Activated CD8-positive, alpha-beta memory T cell treated with anti-CD3 and anti-CD28 coated beads for 1 hour (primary cell): ENCODE measurements at regions not wholly inside any gene's neighbourhood (a gene's known extent, or its start where the extent isn't known, plus 50 kb on each side); places are given as distances from the start of the nearest gene placed in this dataset.
"Not testable (repeated sequence)": the region's sequence is repeated elsewhere in the genome, so short reads cannot be mapped to it uniquely, and the experiment has no call there.

ENCODE experiments used
- DNase-seq, 2 donors: peaks; one replicate each; pipeline ENCODE4 v3.0.0-alpha.2; 2020; ENCODE audit warnings: low read depth in 1 of 2; ENCODE audit errors: extremely low read depth in 1 of 2

DNA sequence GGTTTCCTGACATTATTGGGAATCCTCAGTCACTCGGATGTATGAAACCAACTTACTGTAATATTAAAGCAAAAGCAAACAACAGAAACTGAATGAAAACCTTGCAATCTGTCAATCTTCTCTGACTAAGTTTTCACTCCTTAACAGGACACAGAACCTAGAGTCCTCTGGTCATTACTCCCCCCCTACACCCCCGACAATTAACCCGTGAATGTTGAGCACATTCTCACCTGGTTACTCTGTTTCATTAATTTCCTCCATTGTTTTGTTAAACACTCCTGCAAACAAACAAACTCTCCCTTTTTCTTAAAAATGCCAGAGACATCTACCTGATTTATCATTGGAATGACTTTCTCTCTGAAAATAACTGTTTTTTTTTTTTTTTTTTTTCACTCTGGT, 469.0 kb upstream of the PRKX start:
- no peak for DNase-seq

DNA sequence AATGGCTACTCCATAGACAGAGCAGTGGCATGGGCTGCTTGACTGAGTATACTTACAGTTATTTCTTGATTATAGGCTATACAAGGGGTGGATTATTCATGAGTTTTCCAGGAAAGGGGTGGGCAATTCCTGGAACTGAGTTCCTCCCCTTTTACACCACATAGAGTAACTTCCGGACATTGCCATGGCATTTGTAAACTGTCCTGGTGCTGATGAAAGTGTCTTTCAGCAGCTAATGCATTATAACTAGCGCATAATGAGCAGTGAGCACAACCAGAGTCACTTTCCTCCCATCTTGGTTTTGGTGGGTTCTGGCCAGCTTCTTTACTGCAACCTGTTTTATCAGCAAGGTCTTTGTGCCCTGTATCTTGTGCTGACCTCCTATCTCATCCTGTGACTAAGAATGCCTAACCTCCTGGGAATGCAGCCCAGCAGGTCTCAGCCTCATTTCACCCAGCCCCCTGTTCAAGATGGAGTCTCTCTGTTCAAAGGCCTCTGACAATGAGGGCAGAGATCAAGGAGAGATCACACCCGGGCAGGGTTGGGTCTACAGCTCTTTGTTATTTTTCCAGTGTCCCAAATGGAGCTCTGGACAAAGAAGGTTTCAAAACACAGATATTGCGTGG, 468.4 kb upstream of the PRKX start:
- DNase-seq = no peak

DNA sequence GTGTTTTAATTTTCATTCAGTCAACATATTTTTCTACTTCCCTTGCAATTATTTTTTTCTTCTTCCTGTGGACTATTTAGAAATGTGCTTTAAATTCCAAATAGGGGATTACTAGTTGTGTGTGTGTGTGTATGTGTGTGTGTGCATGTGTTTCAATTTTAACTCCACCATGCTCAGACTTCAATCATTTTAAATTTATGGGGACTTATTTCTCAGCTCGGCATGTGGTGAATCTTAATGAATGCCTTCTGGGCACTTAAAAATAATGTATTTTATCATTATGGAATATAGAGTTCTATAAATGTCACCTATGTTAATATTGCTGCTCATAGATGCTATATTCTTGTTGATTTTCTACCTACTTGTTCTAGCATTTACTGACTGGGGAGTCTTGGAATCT, 465.6 kb upstream of the PRKX start:
- DNase-seq = no peak

DNA sequence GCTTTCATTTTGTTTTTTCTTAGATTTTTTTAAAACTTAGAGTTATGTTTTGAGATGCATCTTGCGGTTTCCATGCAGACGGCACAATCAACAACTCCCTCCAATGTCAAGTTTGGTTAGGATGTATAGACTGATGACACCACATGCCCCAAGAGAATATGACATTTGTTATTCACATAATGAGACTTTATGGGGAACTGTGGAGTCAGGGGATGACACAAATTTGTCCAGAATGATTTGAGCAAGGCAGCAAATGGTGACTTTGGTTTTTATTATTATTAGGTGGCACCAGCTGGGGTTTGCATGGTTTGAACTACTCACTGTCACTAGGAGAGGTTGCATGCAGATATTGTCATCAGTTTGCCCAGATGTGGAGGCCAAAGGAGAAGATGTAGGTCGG, 461.8 kb upstream of the PRKX start:
- no peak for DNase-seq

DNA sequence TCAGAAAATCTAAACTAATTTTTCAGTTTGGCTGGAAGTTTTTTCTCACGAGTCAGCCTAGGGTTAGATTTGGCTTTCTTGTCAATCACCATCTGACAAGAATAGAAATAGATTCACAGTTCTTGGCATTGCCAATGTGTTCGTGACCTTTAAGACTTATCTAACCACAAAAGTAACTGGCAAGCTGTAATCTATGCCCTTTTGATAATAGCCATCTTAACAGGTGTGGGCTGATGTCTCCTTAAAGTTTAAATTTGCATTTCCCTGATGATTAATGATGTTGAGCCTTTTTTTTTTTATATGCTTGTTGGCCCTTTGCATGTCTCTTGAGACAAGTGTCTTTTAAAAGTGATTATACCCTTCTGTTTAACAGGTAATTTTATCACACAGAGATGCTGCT, 460.3 kb upstream of the PRKX start:
- DNase-seq = no peak

GRCh38 chrX:4151798-4152197, 438.3 kb upstream of the PRKX start:
- no peak for DNase-seq

- no peak for DNase-seq
Measured at GRCh38 chrX:4150259-4150658, 436.8 kb upstream of the PRKX start.

GRCh38 chrX:4129626-4130025, 416.2 kb upstream of the PRKX start:
- DNase-seq = no peak

DNA sequence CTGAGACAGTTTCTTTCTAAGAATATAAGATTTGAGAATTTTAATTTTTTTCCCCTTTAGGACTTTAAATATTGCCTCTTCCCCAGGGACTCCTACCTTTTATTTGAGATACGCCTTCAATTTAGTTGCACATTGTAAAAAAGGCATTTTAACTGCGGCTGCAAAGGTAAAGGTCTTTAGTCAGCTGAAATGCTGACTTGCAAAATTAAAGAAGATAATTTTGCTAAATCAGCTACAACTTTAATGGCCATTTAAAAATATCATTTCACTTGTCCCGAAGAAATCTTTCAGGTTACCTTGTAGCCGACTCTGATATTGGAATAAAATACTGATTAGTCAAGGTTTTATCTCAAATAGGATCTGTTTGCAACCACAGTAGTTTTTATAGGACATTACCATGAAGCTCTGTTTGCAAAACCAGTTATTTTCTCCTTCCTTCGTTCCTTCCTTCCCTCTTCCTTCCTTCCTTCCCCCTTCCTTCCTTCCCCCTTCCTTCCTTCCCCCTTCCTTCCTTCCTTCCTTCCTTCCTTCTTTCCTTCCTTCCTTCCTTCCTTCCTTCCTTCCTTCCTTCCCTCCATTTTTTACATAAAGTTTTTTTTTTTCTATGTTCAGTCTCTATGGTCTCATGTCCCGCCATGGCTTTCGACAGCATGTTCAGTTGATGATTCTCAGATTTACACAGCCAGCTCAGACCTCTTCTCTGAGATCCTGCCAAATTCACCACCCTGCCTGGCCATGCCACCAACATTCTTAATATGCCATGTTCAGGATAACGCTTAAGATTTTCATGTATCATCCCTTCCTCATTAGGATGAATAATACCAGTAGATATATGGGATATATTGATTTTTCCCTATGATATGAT, 405.4 kb upstream of the PRKX start:
- DNase-seq = no peak

- DNase-seq = no peak
Measured at GRCh38 chrX:4110964-4111363, 397.5 kb upstream of the PRKX start.

GRCh38 chrX:4094926-4095325, 381.5 kb upstream of the PRKX start:
- no peak for DNase-seq

GRCh38 chrX:4091046-4091760, 377.8 kb upstream of the PRKX start:
- no peak for DNase-seq

DNA sequence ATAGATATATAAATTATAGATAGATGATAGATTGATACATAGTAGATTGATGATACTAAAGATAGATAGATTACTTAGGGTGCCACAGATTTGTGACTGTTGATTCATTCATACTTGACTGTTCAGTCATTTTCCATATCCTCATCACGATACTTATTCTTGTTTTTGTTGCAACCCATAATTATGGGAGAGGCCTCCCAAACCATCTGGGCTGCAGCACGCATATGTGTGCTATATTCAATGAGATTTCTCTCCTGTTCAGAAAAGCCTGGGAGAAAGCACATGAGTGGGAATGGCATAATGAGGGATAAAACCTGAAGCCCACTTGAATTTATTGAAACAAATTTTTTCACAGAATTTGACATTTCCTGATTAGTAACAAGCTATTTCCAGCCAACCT, 346.4 kb upstream of the PRKX start:
- DNase-seq = no peak

DNA sequence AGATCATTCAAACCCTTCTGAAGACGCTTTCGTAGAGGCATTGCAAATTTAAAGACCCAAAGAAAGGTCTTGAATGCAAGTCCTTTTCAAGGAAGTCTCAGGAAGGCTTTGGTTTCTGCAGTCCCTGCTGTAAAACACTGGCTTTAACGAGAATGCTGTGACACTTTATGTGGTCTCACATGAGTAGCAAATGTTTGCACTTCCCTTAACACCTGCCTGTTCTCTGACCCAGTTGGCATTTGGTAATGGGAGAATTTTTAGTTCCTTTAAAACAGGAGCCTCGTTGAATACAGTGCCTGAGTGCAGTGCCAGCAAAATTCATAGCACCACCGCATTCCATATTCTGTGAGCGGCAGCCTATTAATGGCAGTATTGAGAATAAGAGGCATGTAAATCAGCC, 330.5 kb upstream of the PRKX start:
- no peak for DNase-seq

DNA sequence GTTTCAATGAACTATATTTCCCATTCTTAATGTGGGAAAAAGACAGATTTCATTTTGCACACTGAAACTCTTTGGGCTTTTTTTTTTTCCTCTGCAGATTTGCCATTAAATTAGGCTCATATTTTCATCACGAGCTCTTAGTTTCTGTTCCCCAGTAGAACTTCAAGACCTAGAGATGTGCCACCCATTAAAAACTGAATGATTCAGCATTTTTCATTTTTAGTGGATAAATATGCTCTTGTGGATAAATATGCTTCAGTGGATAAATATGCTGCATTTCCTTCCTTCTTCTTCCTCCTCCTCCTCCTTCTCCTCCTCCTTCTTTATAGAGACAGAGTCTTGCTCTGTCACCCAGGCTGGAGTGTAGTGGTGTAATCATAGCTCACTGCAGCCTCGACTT, 322.4 kb upstream of the PRKX start:
- DNase-seq = no peak

DNA sequence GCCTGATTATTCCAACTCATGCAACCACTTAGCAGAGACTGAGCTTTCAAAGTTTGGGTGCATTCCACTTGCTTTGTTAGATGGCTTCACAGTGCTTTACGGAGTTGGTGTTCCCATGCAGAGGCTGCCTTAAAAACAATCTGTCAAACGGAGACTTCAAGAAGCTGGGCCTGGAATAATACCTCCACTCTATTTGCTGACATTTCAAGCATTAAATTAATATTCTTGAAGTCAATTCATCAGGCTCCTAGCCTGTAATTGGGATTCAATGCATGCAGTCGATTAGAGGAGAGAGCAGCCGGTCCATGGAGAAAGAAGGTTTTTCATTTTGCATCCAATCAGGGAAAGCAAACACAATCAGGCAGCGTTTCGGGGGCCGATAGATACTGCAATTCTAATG, 314.7 kb upstream of the PRKX start:
- no peak for DNase-seq

DNA sequence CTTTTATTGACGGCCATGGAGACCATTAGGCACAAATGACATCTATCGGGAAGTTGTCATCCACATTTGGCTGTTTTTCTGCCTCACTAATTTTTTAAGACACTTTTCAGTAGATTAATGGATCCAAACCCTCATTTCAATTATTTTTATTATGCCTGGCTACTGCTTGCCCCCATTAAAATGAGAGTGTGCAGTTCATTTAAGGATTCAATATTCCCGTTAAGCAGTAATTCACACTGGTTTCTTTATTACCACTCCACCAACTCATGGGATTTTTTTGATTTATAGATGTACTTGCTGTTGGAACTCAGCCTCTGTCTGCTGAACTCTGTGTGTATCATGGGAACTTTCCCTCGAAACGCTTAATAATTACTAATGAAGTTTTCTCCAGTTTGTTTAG, 291.8 kb upstream of the PRKX start:
- no peak for DNase-seq

GRCh38 chrX:4004822-4005221, 291.4 kb upstream of the PRKX start:
- DNase-seq = no peak

DNA sequence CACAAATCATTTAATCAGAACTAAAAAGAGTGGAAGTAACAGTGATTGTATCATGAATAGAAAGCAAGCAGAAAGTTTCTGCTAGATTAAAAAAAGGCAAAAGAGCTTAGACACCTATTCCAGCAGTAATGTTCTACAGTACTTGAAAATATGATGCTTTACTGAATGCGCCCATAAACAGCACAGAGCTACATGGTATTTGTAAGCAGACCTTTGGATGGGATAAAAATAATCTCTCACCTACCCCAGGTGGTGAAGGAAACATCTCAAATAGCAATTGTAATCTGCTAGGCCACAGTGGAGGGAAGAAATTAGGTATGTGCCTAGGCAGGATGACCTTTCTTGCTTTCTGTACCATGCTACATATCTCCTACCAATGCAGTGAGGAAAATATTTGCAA, 280.9 kb upstream of the PRKX start:
- DNase-seq = no peak

DNA sequence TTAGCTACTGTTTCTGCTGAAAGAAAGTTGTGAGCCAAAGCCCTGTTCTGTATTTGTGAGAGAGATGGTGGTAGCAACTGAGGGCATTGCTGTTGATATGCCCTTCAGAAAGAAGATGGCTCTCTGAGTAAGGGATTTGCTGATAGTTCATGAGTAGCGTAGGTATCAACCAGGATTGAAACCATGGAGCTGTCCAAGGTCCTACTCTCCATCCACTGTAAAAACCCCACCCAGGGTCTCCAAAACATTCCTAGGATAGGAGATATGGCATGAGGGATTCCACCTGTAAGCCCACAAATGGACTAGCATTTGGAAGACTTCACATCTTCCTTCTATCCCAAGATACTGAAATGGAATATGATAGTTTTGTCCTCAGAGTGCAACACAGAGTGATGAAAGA, 277.1 kb upstream of the PRKX start:
- no peak for DNase-seq

GRCh38 chrX:3972104-3972858, 258.8 kb upstream of the PRKX start:
- not testable (repeated sequence) for DNase-seq
